ENCODE measurements at regions not wholly inside any gene's neighbourhood (a gene's known extent, or its start where the extent isn't known, plus 50 kb on each side); places are given as distances from the start of the nearest gene placed in this dataset.

DNA sequence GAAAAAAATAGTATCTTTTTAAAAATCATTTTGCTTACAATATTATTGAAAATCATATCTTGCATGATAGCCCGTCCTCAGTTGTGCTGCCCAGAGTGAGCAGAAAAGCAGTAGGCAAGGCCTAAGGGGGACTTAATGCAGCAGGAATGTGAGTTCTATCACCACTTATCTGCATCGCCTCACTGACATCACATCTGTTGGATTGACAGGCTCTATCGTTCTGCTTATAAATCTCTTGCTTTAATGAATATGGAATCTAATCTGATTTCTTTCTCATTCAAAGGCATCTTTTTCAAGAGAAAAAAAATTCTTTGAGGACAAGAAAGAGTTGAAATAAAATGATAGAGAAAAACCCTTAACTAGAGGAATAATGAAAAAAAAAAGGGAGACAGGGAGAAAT, 249.9 kb downstream of the PAPSS1 start:
- H3K27ac ChIP-seq (ENCODE audit: low read depth, low read length, severe bottlenecking) = no peak overlapping the region

DNA sequence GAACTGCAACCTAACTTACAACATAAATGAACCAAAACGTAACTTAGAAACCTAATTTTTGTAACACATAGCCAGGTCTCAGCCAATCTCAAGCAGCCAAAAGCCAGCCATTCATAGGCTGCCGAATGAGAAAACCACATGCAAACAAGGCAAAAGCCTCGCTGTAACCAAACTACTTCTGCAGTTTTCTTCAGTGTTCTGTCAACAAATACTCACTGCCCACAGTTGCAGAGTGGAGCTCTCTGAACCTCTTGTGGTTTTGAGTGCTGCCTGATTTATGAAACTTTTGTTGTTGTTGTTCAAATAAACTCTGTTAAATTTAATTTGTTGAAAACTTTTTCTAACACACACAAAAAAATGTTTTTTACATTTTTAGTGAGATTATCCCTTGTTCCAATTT, 251.2 kb downstream of the PAPSS1 start:
- 89 to 93% methylated on average over 3 of the region's 3 CpGs for whole genome bisulfite sequencing, 2 experiments (ENCODE audit: insufficient coverage in 2 of 2)
- no peaks in the 10 kb centered on the region for H3K36me3 ChIP-seq (ENCODE audit: control insufficient read depth, insufficient read depth, low read length)
- H3K9me3 ChIP-seq (ENCODE audit: control insufficient read depth, low read length) = no peaks in the 10 kb centered on the region
- no peak overlapping the region for H3K4me3 ChIP-seq (ENCODE audit: extremely low read depth, insufficient read depth, low read length, poor library complexity, severe bottlenecking)
- H3K4me1 ChIP-seq (ENCODE audit: control insufficient read depth, insufficient read depth, low read length, poor library complexity, severe bottlenecking) = no peaks in the 10 kb centered on the region
- H3K27ac ChIP-seq (ENCODE audit: low read depth, low read length, severe bottlenecking) = no peak overlapping the region

More for the DNA sequence above, 249.9 kb downstream of the PAPSS1 start:
- H3K4me3 ChIP-seq (ENCODE audit: extremely low read depth, insufficient read depth, low read length, poor library complexity, severe bottlenecking) = no peak overlapping the region
- H3K4me1 ChIP-seq (ENCODE audit: control insufficient read depth, insufficient read depth, low read length, poor library complexity, severe bottlenecking) = no peaks in the 10 kb centered on the region
- H3K36me3 ChIP-seq (ENCODE audit: control insufficient read depth, insufficient read depth, low read length) = no peaks in the 10 kb centered on the region
- WGBS, 2 experiments (ENCODE audit: insufficient coverage in 2 of 2) = 67 to 100% methylated on average over 1 of the region's 3 CpGs
- no peaks in the 10 kb centered on the region for H3K9me3 ChIP-seq (ENCODE audit: control insufficient read depth, low read length)

GRCh38 chr4:107468156-107468555, 251.9 kb downstream of the PAPSS1 start:
- Histone ChIP-seq H3K4me1 (ENCODE audit: control insufficient read depth, insufficient read depth, low read length, poor library complexity, severe bottlenecking) (no peaks in the 10 kb centered on the region), H3K9me3 (ENCODE audit: control insufficient read depth, low read length) (no peaks in the 10 kb centered on the region), H3K36me3 (ENCODE audit: control insufficient read depth, insufficient read depth, low read length) (no peaks in the 10 kb centered on the region), H3K4me3 (ENCODE audit: extremely low read depth, insufficient read depth, low read length, poor library complexity, severe bottlenecking) (no peak overlapping the region), H3K27ac (ENCODE audit: low read depth, low read length, severe bottlenecking) (no peak overlapping the region)
- WGBS, 2 experiments (ENCODE audit: insufficient coverage in 2 of 2) = no CpG with 5 or more reads among the region's 1 CpG

- no peaks in the 10 kb centered on the region for H3K36me3 ChIP-seq (ENCODE audit: control insufficient read depth, insufficient read depth, low read length)
- no peak overlapping the region for H3K4me3 ChIP-seq (ENCODE audit: extremely low read depth, insufficient read depth, low read length, poor library complexity, severe bottlenecking)
- WGBS, 2 experiments (ENCODE audit: insufficient coverage in 2 of 2) = 79 to 83% methylated on average over 2 to 3 of the region's 3 CpGs
- no peaks in the 10 kb centered on the region for H3K9me3 ChIP-seq (ENCODE audit: control insufficient read depth, low read length)
- no peak overlapping the region for H3K27ac ChIP-seq (ENCODE audit: low read depth, low read length, severe bottlenecking)
- H3K4me1 ChIP-seq (ENCODE audit: control insufficient read depth, insufficient read depth, low read length, poor library complexity, severe bottlenecking) = no peaks in the 10 kb centered on the region
Measured at GRCh38 chr4:107467461-107467860, 252.6 kb downstream of the PAPSS1 start.

DNA sequence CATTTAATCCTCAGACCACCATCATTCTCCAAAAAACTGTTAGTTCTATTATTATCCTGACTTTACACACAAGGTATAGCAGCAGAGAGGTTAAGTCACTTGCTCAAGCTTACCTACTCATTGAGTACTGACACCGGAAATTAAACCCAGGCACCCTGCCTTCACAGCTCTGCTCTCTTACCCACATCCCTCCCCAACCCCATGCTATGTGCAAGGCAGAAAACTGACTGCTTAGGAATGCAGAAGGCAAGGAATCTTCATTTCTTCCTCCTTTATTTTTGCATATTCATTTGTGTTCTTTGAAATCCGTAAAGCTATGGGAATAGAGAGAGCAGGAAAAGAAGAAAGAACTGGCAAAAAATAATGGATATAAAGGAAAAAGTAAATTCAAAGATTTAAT, 261.8 kb downstream of the PAPSS1 start:
- no peaks in the 10 kb centered on the region for H3K36me3 ChIP-seq (ENCODE audit: control insufficient read depth, insufficient read depth, low read length)
- peaks cover 5% of the 10 kb centered on the region for H3K9me3 ChIP-seq (ENCODE audit: control insufficient read depth, low read length)
- WGBS, 2 experiments (ENCODE audit: insufficient coverage in 2 of 2) = 83% methylated on average over 1 of the region's 2 CpGs; no CpG with 5 or more reads in 1 of the 2 experiments
- no peak overlapping the region for H3K27ac ChIP-seq (ENCODE audit: low read depth, low read length, severe bottlenecking)
- H3K4me3 ChIP-seq (ENCODE audit: extremely low read depth, insufficient read depth, low read length, poor library complexity, severe bottlenecking) = no peak overlapping the region
- no peaks in the 10 kb centered on the region for H3K4me1 ChIP-seq (ENCODE audit: control insufficient read depth, insufficient read depth, low read length, poor library complexity, severe bottlenecking)

DNA sequence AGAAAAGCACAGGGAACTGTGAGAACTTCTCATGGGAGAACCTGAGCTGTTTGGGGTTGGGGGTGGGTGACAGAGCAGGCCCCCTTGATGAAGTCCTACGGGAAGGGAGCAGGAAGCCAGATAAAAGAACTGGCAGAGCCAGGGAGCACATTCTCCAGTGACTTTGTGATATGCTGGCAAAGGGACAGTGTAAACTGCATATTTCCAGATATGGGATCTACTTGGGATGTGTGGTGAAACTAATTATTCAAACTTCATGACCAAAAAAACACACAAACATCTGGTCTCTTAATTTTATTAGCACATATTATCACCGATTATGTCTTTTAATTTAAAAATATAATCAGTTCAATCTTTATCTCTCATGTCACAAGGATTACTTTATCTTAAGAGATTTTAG, 266.0 kb downstream of the PAPSS1 start:
- H3K9me3 ChIP-seq (ENCODE audit: control insufficient read depth, low read length) = no peaks in the 10 kb centered on the region
- no peaks in the 10 kb centered on the region for H3K36me3 ChIP-seq (ENCODE audit: control insufficient read depth, insufficient read depth, low read length)
- H3K4me3 ChIP-seq (ENCODE audit: extremely low read depth, insufficient read depth, low read length, poor library complexity, severe bottlenecking) = no peak overlapping the region
- no peaks in the 10 kb centered on the region for H3K4me1 ChIP-seq (ENCODE audit: control insufficient read depth, insufficient read depth, low read length, poor library complexity, severe bottlenecking)
- H3K27ac ChIP-seq (ENCODE audit: low read depth, low read length, severe bottlenecking) = no peak overlapping the region
- 67 to 86% methylated on average over 1 of the region's 2 CpGs for WGBS, 2 experiments (ENCODE audit: insufficient coverage in 2 of 2)

DNA sequence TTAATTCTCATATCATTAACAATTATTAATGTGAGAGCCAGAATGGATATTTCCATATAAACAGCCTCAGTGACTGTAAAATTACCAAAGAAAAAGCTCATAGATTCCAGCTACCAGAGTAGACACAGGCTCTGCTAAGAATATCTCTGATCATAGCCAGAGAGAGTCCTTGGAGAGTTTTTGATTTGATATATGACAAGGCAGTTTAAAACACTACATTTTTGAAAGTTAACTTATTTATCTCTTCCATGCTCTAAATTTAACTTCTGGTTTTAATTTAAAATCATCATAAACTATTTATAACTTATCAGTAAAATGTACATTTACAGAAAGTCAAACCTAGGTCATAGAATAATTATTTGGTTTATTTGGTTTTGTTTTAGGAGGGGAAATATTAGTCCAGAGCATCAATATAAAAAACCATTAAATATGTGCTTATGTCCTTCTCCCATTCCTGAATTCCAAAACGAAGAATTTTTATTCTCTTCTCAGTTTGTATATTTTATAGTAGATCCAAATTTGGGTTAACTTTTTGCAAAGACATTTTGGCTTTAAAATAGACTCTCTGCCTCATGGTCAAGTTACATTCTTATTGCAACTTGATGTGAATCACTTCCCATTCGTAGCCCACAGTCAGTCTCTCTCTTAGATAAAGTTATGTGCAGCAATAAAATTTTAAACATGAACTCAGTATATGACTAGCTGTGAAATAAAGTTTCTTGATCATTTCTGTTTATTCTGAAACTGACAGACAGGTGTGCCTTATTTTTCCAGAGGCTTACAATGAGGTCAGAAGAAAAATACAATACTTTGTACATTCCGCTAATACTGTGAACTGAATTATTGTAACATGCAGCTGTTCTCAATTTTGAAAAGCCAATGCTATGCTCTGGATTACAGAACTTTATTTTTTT, 267.1 kb downstream of the PAPSS1 start:
- no peaks in the 10 kb centered on the region for H3K9me3 ChIP-seq (ENCODE audit: control insufficient read depth, low read length)
- H3K4me3 ChIP-seq (ENCODE audit: extremely low read depth, insufficient read depth, low read length, poor library complexity, severe bottlenecking) = no peak overlapping the region
- H3K36me3 ChIP-seq (ENCODE audit: control insufficient read depth, insufficient read depth, low read length) = no peaks in the 10 kb centered on the region
- no peak overlapping the region for H3K27ac ChIP-seq (ENCODE audit: low read depth, low read length, severe bottlenecking)
- H3K4me1 ChIP-seq (ENCODE audit: control insufficient read depth, insufficient read depth, low read length, poor library complexity, severe bottlenecking) = no peaks in the 10 kb centered on the region
- no CpG with 5 or more reads among the region's 3 CpGs for WGBS, 2 experiments (ENCODE audit: insufficient coverage in 2 of 2)

DNA sequence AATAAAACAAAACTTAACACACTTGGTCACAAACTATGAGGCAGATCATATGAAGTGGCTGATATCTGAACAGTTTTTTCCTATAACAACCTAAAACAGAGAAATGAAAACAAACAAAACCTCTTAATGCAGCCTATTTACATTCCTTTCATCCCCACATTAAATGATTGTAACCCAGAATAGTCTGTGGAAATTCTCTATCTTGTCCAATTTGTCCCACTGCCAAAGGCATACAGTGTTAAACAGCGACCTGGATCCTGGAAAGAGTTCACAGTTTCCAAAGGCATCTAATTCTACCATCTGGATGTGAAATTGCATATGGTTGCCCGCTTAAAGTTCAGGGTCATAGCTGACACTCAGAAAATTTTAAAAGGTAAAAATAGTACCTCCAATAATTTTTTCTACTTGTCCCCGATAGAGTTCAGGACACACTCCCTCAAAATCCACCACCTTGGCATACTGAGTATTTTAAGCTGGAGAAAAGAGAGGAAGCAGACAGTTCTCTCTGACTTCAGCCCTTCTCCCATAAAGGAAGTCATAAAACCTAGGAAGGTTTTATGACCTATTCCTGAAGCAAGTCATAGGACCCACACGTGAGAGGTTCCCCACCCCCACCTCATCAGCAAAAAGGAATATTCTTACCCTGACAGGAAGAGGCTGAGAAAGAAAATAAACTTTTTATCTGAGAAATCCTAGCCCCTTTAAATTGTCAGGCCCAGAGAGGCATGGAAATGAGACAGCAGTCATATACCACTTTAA, 270.2 kb downstream of the PAPSS1 start:
- whole genome bisulfite sequencing, 2 experiments (ENCODE audit: insufficient coverage in 2 of 2) = 100% methylated on average over 2 of the region's 4 CpGs; no CpG with 5 or more reads in 1 of the 2 experiments
- H3K9me3 ChIP-seq (ENCODE audit: control insufficient read depth, low read length) = no peaks in the 10 kb centered on the region
- no peaks in the 10 kb centered on the region for H3K36me3 ChIP-seq (ENCODE audit: control insufficient read depth, insufficient read depth, low read length)
- H3K27ac ChIP-seq (ENCODE audit: low read depth, low read length, severe bottlenecking) = no peak overlapping the region
- H3K4me3 ChIP-seq (ENCODE audit: extremely low read depth, insufficient read depth, low read length, poor library complexity, severe bottlenecking) = no peak overlapping the region
- H3K4me1 ChIP-seq (ENCODE audit: control insufficient read depth, insufficient read depth, low read length, poor library complexity, severe bottlenecking) = no peaks in the 10 kb centered on the region

DNA sequence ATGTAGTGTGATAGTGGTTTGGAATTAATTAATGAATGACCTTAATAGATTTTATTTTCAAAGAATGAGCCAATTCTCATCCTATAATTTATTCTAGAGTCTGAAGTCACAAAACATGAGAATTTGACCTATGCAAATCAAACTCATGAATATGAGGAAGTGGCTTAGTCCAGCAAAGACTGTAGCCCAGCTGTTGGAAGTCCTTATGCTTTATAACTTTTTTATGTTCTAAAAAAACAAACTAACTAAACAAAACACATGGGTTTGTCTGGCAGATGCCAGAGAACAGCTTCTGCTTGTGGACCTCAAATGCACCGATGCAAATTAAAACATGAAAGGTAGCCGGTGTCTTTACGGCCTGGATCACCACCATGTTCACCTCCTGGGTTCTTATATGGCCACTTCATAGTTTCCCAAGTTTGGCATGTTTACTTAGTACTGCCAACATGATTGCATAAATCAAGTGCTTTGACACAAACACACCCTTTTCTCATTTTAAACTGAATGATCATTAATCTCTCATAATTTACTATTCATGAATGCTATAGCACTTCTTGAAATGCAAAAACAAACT, 277.4 kb downstream of the PAPSS1 start:
- H3K27ac ChIP-seq (ENCODE audit: low read depth, low read length, severe bottlenecking) = no peak overlapping the region
- no peaks in the 10 kb centered on the region for H3K4me1 ChIP-seq (ENCODE audit: control insufficient read depth, insufficient read depth, low read length, poor library complexity, severe bottlenecking)
- WGBS, 2 experiments (ENCODE audit: insufficient coverage in 2 of 2) = 75 to 92% methylated on average over 3 of the region's 3 CpGs
- H3K36me3 ChIP-seq (ENCODE audit: control insufficient read depth, insufficient read depth, low read length) = no peaks in the 10 kb centered on the region
- no peaks in the 10 kb centered on the region for H3K9me3 ChIP-seq (ENCODE audit: control insufficient read depth, low read length)
- no peak overlapping the region for H3K4me3 ChIP-seq (ENCODE audit: extremely low read depth, insufficient read depth, low read length, poor library complexity, severe bottlenecking)

DNA sequence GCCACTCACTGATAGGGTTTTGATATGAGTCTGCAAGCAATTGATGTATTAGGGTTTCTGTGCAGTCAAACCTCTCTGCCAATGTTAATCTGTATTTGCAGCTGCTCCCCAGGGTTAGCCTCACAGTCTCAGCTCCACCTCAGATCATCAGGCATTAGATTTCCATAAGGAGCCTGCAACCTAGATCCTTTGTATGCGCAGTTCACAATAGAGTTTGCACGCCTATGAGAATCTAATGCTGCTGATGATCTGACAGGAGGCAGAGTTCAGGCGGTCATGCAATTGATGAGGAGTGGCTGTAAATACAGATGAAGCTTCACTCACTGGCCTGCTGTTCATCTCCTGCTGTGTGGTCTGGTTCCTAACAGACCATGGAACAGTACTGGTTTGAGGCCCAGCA, 280.6 kb downstream of the PAPSS1 start:
- Histone ChIP-seq H3K9me3 (ENCODE audit: control insufficient read depth, low read length) (no peaks in the 10 kb centered on the region), H3K4me3 (ENCODE audit: extremely low read depth, insufficient read depth, low read length, poor library complexity, severe bottlenecking) (no peak overlapping the region), H3K36me3 (ENCODE audit: control insufficient read depth, insufficient read depth, low read length) (no peaks in the 10 kb centered on the region), H3K4me1 (ENCODE audit: control insufficient read depth, insufficient read depth, low read length, poor library complexity, severe bottlenecking) (no peaks in the 10 kb centered on the region), H3K27ac (ENCODE audit: low read depth, low read length, severe bottlenecking) (no peak overlapping the region)
- WGBS, 2 experiments (ENCODE audit: insufficient coverage in 2 of 2) = 100% methylated on average over 2 to 3 of the region's 3 CpGs
